ENCODE measurements at regions not wholly inside any gene's neighbourhood (a gene's known extent, or its start where the extent isn't known, plus 50 kb on each side); places are given as distances from the start of the nearest gene placed in this dataset.
"Not testable (repeated sequence)": the region's sequence is repeated elsewhere in the genome, so short reads cannot be mapped to it uniquely, and the experiment has no call there.

- intact Hi-C loops (cut with DNase I) = no loop called here
- Histone ChIP-seq H3K27ac (no peak overlapping the region), H3K4me1 (no peaks in the 10 kb centered on the region), H3K9me3 (peaks cover 0 to 6% (median 0%) of the 10 kb centered on the region in 11 donors), H3K4me3 (no peak overlapping the region), H3K36me3 (no peaks in the 10 kb centered on the region), H3K27me3 (no peaks in the 10 kb centered on the region)
- no peak for ATAC-seq
- no peak for DNase-seq
- TF ChIP-seq CTCF (IDR thresholded peaks at IDR 0.05) = no peak
- WGBS, 2 donors = 72 to 78% methylated on average over 3 of the region's 3 CpGs
Observed at GRCh38 chr3:1456781-1457311, 364.0 kb downstream of the CNTN6 start.

- DNase-seq (no peak), ATAC-seq (no peak)
- H3K4me3 ChIP-seq = no peak overlapping the region
- H3K36me3 ChIP-seq = no peaks in the 10 kb centered on the region
- no peak for TF ChIP-seq CTCF (IDR thresholded peaks at IDR 0.05)
- H3K9me3 ChIP-seq = peaks cover 0 to 13% (median 0%) of the 10 kb centered on the region in 11 donors
- no peaks in the 10 kb centered on the region for H3K27me3 ChIP-seq
- intact Hi-C loops (cut with DNase I) = no loop called here
- H3K27ac ChIP-seq = no peak overlapping the region
- no peaks in the 10 kb centered on the region for H3K4me1 ChIP-seq
- WGBS, 2 donors = 79% methylated on average over 2 of the region's 2 CpGs
Observed at GRCh38 chr3:1462371-1462770, 369.5 kb downstream of the CNTN6 start.

- Histone ChIP-seq H3K36me3 (no peaks in the 10 kb centered on the region), H3K27me3 (no peaks in the 10 kb centered on the region), H3K27ac (no peak overlapping the region), H3K4me3 (no peak overlapping the region), H3K4me1 (no peaks in the 10 kb centered on the region), H3K9me3 (peaks cover 0 to 13% (median 0%) of the 10 kb centered on the region in 11 donors)
- intact Hi-C loops (cut with DNase I) = no loop called here
- no peak for TF ChIP-seq CTCF (IDR thresholded peaks at IDR 0.05)
- WGBS, 2 donors = 70 to 80% methylated on average over 3 of the region's 3 CpGs
- no peak for ATAC-seq
- DNase-seq = no peak
Observed at GRCh38 chr3:1462856-1463450, 370.1 kb downstream of the CNTN6 start.

- ATAC-seq; DNase-seq; H3K4me1 ChIP-seq; H3K27me3 ChIP-seq; H3K36me3 ChIP-seq; H3K27ac ChIP-seq; intact Hi-C loops (cut with DNase I); H3K4me3 ChIP-seq: not testable (repeated sequence)
- 81 to 87% methylated on average over 10 of the region's 10 CpGs for WGBS, 2 donors
- H3K9me3 ChIP-seq = peaks cover 0 to 11% (median 0%) of the 10 kb centered on the region in 11 donors
Observed at GRCh38 chr3:1465091-1465490, 372.3 kb downstream of the CNTN6 start.

- Histone ChIP-seq H3K36me3 (no peaks in the 10 kb centered on the region), H3K4me3 (no peak overlapping the region), H3K4me1 (no peaks in the 10 kb centered on the region), H3K9me3 (peaks cover 0 to 10% (median 0%) of the 10 kb centered on the region in 11 donors), H3K27me3 (no peaks in the 10 kb centered on the region), H3K27ac (no peak overlapping the region)
- intact Hi-C loops (cut with DNase I) = no loop called here
- ATAC-seq (no peak), DNase-seq (no peak)
- 68 to 69% methylated on average over 4 of the region's 4 CpGs for WGBS, 2 donors
- no peak for TF ChIP-seq CTCF (IDR thresholded peaks at IDR 0.05)
Observed at GRCh38 chr3:1468145-1468544, 375.3 kb downstream of the CNTN6 start.
